CD14-positive monocyte (primary cell): ENCODE measurements at regions not wholly inside any gene's neighbourhood (a gene's known extent, or its start where the extent isn't known, plus 50 kb on each side); places are given as distances from the start of the nearest gene placed in this dataset.

Source experiments
- DNase-seq, 3 donors: peaks; one replicate each; pipeline ENCODE4 v3.0.0-alpha.2; 2011 to 2022
- H2AFZ ChIP-seq: 2 replicates; pipeline ENCODE4 v1.6.0; 2012; ENCODE audit warnings: mild to moderate bottlenecking, low read depth, low read length, inconsistent platforms; ENCODE audit not compliant: insufficient read depth, poor library complexity, severe bottlenecking
- H3K27ac ChIP-seq, 2 donors: 1 replicate in 1 of 2; 2 replicates in 1 of 2; pipeline ENCODE4 v1.5.1; 2012 to 2013; ENCODE audit warnings: low read length in 2 of 2, control low read depth in 1 of 2, inconsistent platforms in 1 of 2, low read depth in 1 of 2, mild to moderate bottlenecking in 1 of 2
- H3K27me3 ChIP-seq, 2 donors: one replicate each; pipeline versions ENCODE4 v1.6.0 to v1.6.1; 2011 to 2013; ENCODE audit warnings: low read length in 2 of 2; ENCODE audit not compliant: control insufficient read depth in 2 of 2, insufficient read depth in 2 of 2
- H3K36me3 ChIP-seq, 2 donors: replicated peaks in 1 of 2; 1 replicate in 1 of 2; 2 replicates in 1 of 2; pipeline versions ENCODE4 v1.5.1 to v1.6.1; 2012 to 2013; ENCODE audit warnings: low read length in 2 of 2, control low read depth in 1 of 2, inconsistent platforms in 1 of 2, mild to moderate bottlenecking in 1 of 2; ENCODE audit not compliant: insufficient read depth in 2 of 2, control insufficient read depth in 1 of 2
- H3K4me1 ChIP-seq, 2 donors: 1 replicate in 1 of 2; 2 replicates in 1 of 2; pipeline versions ENCODE4 v1.5.1 to v1.6.1; 2012 to 2013; ENCODE audit warnings: low read length in 2 of 2, control low read depth in 1 of 2, inconsistent platforms in 1 of 2, mild to moderate bottlenecking in 1 of 2, moderate library complexity in 1 of 2; ENCODE audit not compliant: insufficient read depth in 2 of 2, control insufficient read depth in 1 of 2
- H3K4me2 ChIP-seq: replicated peaks from 2 replicates; pipeline ENCODE3; 2012; ENCODE audit warnings: low read length, moderate library complexity, mild to moderate bottlenecking; ENCODE audit not compliant: poor library complexity, severe bottlenecking; ENCODE audit errors: extremely low read depth
- H3K4me3 ChIP-seq, 3 experiments: fragments of 200-600 bp in 1 of 3; sonication (generic) in 1 of 3; replicated peaks in 1 of 3; 1 replicate in 2 of 3; 2 replicates in 1 of 3; pipeline ENCODE4 v1.5.1; 2011 to 2013; ENCODE audit warnings: low read length in 3 of 3, mild to moderate bottlenecking in 3 of 3, control low read depth in 2 of 3, low read depth in 2 of 3, inconsistent platforms in 1 of 3, moderate library complexity in 1 of 3
- H3K79me2 ChIP-seq: 2 replicates; pipeline ENCODE4 v1.6.0; 2012; ENCODE audit warnings: mild to moderate bottlenecking, control low read depth, inconsistent platforms, low read length, moderate library complexity; ENCODE audit not compliant: insufficient read depth
- H3K9ac ChIP-seq: 2 replicates; pipeline ENCODE4 v1.6.0; 2017; ENCODE audit warnings: low read length, mild to moderate bottlenecking; ENCODE audit not compliant: insufficient read depth, poor library complexity, severe bottlenecking
- H3K9me3 ChIP-seq, 2 donors: replicated peaks in 1 of 2; 1 replicate in 1 of 2; 2 replicates in 1 of 2; pipeline versions ENCODE4 v1.5.1 to v1.6.1; 2012 to 2013; ENCODE audit warnings: low read length in 2 of 2, control low read depth in 1 of 2; ENCODE audit not compliant: control insufficient read depth in 1 of 2, insufficient read depth in 1 of 2
- H4K20me1 ChIP-seq: 2 replicates; pipeline ENCODE4 v1.6.0; 2012; ENCODE audit warnings: mild to moderate bottlenecking, low read length, control low read depth, moderate library complexity; ENCODE audit not compliant: insufficient read depth
- H3K27ac Mint-ChIP-seq, 7 donors: one replicate each; pipeline ENCODE4 v1.8.0; 2020; ENCODE audit warnings: mild to moderate bottlenecking in 7 of 7, mixed read lengths in 7 of 7, moderate library complexity in 6 of 7, inconsistent platforms in 2 of 7
- H3K27me3 Mint-ChIP-seq, 3 donors: one replicate each; pipeline ENCODE4 v1.8.0; 2021 to 2022; ENCODE audit warnings: low read depth in 3 of 3, mild to moderate bottlenecking in 3 of 3, mixed read lengths in 3 of 3, moderate library complexity in 3 of 3, inconsistent platforms in 1 of 3
- H3K36me3 Mint-ChIP-seq, 2 donors: one replicate each; pipeline ENCODE4 v1.8.0; 2020; ENCODE audit warnings: mixed read lengths in 2 of 2, inconsistent platforms in 1 of 2, mild to moderate bottlenecking in 1 of 2
- H3K4me1 Mint-ChIP-seq: one replicate; pipeline ENCODE4 v1.8.0; 2020; ENCODE audit warnings: mild to moderate bottlenecking, mixed read lengths
- H3K4me3 Mint-ChIP-seq, 2 donors: one replicate each; pipeline ENCODE4 v1.8.0; 2020; ENCODE audit warnings: mild to moderate bottlenecking in 2 of 2, mixed read lengths in 2 of 2, moderate library complexity in 1 of 2
- H3K9me3 Mint-ChIP-seq, 7 donors: one replicate each; pipeline ENCODE4 v1.8.0; 2020 to 2022; ENCODE audit warnings: mixed read lengths in 7 of 7, mild to moderate bottlenecking in 6 of 7, moderate library complexity in 6 of 7, inconsistent platforms in 2 of 7
- CTCF ChIP-seq: fragments of 200-600 bp; IDR thresholded peaks from one replicate; pipeline ENCODE4 v1.8.0; 2022; ENCODE audit warnings: antibody characterized with exemption, mild to moderate bottlenecking
- WGBS: methylation state at CpG from one replicate; pipeline ENCODE4 v1.1.5; 2013; ENCODE audit warnings: missing lambda C conversion rate; ENCODE audit not compliant: insufficient coverage; 5-methylcytosine and 5-hydroxymethylcytosine counted together
- intact Hi-C, 2 donors: fragments of 100-400 bp; cut with micrococcal nuclease; formaldehyde crosslinking; loops; one replicate each; pipeline versions ENCODE4 v1.15.0 to v1.15.1; 2023

DNA sequence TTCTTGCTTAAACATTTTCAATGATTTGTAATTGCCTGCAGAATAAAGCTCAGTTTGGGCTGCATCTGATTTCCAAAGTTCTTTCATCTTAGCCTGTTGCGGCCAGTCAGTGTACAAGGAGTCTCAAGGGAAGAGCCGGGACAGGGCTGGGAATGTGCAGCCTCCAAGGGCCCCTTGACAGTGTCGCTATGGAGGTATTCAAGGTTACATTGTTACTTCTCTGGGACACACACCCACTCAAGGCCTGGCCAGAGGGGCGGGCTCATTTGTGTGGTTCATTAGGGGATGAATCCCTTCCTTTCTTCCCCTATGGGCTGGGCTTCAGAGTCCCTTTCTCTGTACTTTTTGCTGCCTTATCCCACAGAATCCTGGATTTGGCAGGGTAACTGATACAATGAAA is 107.6 kb upstream of the CSF3R start:
- no peaks in the 10 kb centered on the region for H4K20me1 ChIP-seq
- no peaks in the 10 kb centered on the region for H3K36me3 Mint-ChIP-seq
- H3K4me2 ChIP-seq: no peak overlapping the region
- H3K27me3 Mint-ChIP-seq: peaks cover 24 to 51% (median 30%) of the 10 kb centered on the region in 3 donors
- H2AFZ ChIP-seq: no peak overlapping the region
- TF ChIP-seq CTCF: no peak
- H3K9me3 Mint-ChIP-seq: peaks cover 0 to 7% (median 0%) of the 10 kb centered on the region in 7 donors
- no peak overlapping the region for H3K4me3 ChIP-seq
- no peak overlapping the region for H3K9ac ChIP-seq
- H3K4me1 ChIP-seq: no peaks in the 10 kb centered on the region
- H3K27ac ChIP-seq: no peak overlapping the region
- H3K4me3 Mint-ChIP-seq: no peak overlapping the region
- no peaks in the 10 kb centered on the region for H3K36me3 ChIP-seq
- H3K9me3 ChIP-seq: no peaks in the 10 kb centered on the region
- H3K27me3 ChIP-seq: peaks cover 0 to 7% of the 10 kb centered on the region in 2 donors
- 93% methylated on average over 2 of the region's 4 CpGs for WGBS
- DNase-seq: no peak
- H3K27ac Mint-ChIP-seq: no peak overlapping the region
- H3K4me1 Mint-ChIP-seq: peaks cover 4% of the 10 kb centered on the region
- H3K79me2 ChIP-seq: no peaks in the 10 kb centered on the region
- intact Hi-C loops: no loop called here

GRCh38 chr1:36588972-36589371 is 106.3 kb upstream of the CSF3R start:
- 88% methylated on average over 1 of the region's 8 CpGs for WGBS

More at GRCh38 chr1:36588972-36589371, 106.3 kb upstream of the CSF3R start:
- Histone ChIP-seq H3K9ac (no peak overlapping the region), H3K27me3 (peaks cover 0 to 7% of the 10 kb centered on the region in 2 donors), H3K4me2 (no peak overlapping the region), H3K36me3 (no peaks in the 10 kb centered on the region), H3K9me3 (no peaks in the 10 kb centered on the region), H3K4me1 (no peaks in the 10 kb centered on the region), H2AFZ (no peak overlapping the region), H3K27ac (no peak overlapping the region), H4K20me1 (no peaks in the 10 kb centered on the region), H3K4me3 (no peak overlapping the region), H3K79me2 (no peaks in the 10 kb centered on the region)
- Mint-ChIP-seq H3K27me3 (peaks cover 24 to 48% (median 33%) of the 10 kb centered on the region in 3 donors), H3K27ac (no peak overlapping the region), H3K4me1 (peaks cover 4% of the 10 kb centered on the region), H3K9me3 (peaks cover 0 to 3% (median 0%) of the 10 kb centered on the region in 7 donors), H3K4me3 (no peak overlapping the region), H3K36me3 (no peaks in the 10 kb centered on the region)
- TF ChIP-seq CTCF: no peak
- DNase-seq: no peak
- intact Hi-C loops: no loop called here
